ENCODE measurements at regions not wholly inside any gene's neighbourhood (a gene's known extent, or its start where the extent isn't known, plus 50 kb on each side); places are given as distances from the start of the nearest gene placed in this dataset.

DNA sequence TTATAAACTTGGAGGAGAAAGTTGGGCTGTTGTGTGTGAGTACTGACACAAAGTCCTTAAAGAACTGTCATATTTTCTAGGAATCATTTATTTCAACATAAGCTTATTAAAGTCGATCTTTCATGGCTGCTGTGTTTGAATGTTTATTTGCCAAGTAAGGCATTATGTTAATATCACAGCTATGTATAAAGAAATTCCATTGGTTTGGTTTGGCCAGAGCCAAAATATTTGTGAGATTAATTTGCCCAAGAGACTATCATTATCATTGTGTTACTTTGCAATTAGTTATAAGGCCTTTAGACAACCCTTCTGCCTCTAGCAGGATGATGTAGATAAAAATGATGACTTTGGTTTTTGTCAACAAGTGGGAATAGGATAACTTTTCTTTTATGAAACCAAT, 240.6 kb upstream of the NT5C1B start:
- H3K27me3 ChIP-seq (ENCODE audit: control insufficient read depth in 1 of 2, insufficient read depth in 2 of 2, low read length in 2 of 2): no peaks in the 10 kb centered on the region
- H3K36me3 ChIP-seq (ENCODE audit: insufficient read depth, low read length): no peaks in the 10 kb centered on the region
- POLR2A ChIA-PET: no interaction called here
- DNase-seq: no peak
- no peak overlapping the region for H3K27ac ChIP-seq (ENCODE audit: low read depth in 1 of 2, low read length in 2 of 2)
- Mint-ChIP-seq H3K9me3 (no peaks in the 10 kb centered on the region), H3K27ac (no peak overlapping the region), H3K27me3 (no peaks in the 10 kb centered on the region), H3K4me3 (no peak overlapping the region), H3K36me3 (ENCODE audit: low read depth) (no peaks in the 10 kb centered on the region), H3K4me1 (ENCODE audit: low read depth) (no peaks in the 10 kb centered on the region)
- intact Hi-C loops (cut with DNase I, micrococcal nuclease): no loop called here
- no peaks in the 10 kb centered on the region for H3K9me3 ChIP-seq (ENCODE audit: control insufficient read depth in 1 of 2, insufficient read depth in 1 of 2, low read length in 2 of 2)
- no peak overlapping the region for H3K4me3 ChIP-seq (ENCODE audit: low read length)
- ATAC-seq (ENCODE audit: poor library complexity): no peak
- TF ChIP-seq, protein P1, sequence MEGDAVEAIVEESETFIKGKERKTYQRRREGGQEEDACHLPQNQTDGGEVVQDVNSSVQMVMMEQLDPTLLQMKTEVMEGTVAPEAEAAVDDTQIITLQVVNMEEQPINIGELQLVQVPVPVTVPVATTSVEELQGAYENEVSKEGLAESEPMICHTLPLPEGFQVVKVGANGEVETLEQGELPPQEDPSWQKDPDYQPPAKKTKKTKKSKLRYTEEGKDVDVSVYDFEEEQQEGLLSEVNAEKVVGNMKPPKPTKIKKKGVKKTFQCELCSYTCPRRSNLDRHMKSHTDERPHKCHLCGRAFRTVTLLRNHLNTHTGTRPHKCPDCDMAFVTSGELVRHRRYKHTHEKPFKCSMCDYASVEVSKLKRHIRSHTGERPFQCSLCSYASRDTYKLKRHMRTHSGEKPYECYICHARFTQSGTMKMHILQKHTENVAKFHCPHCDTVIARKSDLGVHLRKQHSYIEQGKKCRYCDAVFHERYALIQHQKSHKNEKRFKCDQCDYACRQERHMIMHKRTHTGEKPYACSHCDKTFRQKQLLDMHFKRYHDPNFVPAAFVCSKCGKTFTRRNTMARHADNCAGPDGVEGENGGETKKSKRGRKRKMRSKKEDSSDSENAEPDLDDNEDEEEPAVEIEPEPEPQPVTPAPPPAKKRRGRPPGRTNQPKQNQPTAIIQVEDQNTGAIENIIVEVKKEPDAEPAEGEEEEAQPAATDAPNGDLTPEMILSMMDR (IDR thresholded peaks at IDR 0.05): no peak
- CTCF ChIA-PET: no interaction called here
- H3K4me1 ChIP-seq (ENCODE audit: insufficient read depth, low read length): no peaks in the 10 kb centered on the region

DNA sequence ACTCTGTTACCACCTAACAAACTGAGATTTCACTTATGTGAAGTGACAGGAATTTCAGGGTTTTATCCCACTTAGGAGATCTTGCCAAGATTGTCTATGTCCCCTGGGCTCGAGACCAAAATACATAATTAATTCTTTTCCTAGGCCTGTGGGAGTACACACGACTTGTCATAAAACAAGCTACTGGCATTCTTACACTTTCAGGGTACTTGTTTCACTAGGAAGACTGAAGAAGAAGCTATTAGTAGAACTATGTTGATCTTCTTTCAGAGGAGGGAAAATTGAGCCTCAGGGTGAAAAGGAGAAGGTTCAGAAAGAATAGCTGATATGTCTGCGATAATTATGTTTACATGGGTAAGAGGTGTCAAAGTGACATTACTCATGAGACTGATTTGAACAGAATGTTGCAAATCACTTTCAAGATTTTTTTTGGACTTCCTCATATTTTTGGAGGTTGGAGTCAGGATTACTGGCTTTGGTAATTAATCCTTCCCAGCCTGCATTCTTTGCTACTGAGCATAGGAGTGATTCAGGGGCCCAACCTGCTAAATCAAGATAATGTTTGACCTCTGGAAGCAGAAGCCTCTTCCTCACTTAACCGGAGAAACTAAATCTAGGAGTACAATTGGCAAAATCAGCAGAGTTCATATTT, 240.0 kb upstream of the NT5C1B start:
- no peak for DNase-seq
- Histone ChIP-seq H3K4me1 (ENCODE audit: insufficient read depth, low read length) (no peaks in the 10 kb centered on the region), H3K27me3 (ENCODE audit: control insufficient read depth in 1 of 2, insufficient read depth in 2 of 2, low read length in 2 of 2) (no peaks in the 10 kb centered on the region), H3K36me3 (ENCODE audit: insufficient read depth, low read length) (no peaks in the 10 kb centered on the region), H3K4me3 (ENCODE audit: low read length) (no peak overlapping the region), H3K9me3 (ENCODE audit: control insufficient read depth in 1 of 2, insufficient read depth in 1 of 2, low read length in 2 of 2) (no peaks in the 10 kb centered on the region), H3K27ac (ENCODE audit: low read depth in 1 of 2, low read length in 2 of 2) (no peak overlapping the region)
- POLR2A ChIA-PET: no interaction called here
- no peak overlapping the region for H3K27ac Mint-ChIP-seq
- H3K27me3 Mint-ChIP-seq: no peaks in the 10 kb centered on the region
- CTCF ChIA-PET: no interaction called here
- no peak overlapping the region for H3K4me3 Mint-ChIP-seq
- TF ChIP-seq, protein P1 (IDR thresholded peaks at IDR 0.05): no peak
- H3K9me3 Mint-ChIP-seq: no peaks in the 10 kb centered on the region
- no peak for ATAC-seq (ENCODE audit: poor library complexity)
- intact Hi-C loops (cut with DNase I, micrococcal nuclease): no loop called here
- no peaks in the 10 kb centered on the region for H3K4me1 Mint-ChIP-seq (ENCODE audit: low read depth)
- H3K36me3 Mint-ChIP-seq (ENCODE audit: low read depth): no peaks in the 10 kb centered on the region

DNA sequence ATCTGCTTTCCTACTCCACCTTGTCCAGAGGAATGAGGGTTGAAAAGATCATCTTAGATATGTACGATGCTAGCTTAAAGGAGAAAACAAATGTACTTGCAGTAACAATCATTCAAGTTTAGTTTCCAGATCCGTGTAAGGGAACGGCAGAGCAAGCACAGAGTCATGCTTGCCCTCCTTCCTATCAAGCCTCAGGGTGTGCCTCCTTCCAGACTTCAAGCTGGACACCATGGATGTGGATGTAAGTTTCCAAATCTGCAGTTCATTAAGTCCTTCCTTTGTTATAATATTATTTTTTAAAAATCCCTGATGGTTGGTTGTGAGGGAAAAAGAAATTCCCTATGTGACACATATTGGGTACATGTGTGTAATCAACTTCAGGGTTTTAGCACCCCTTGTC, 238.9 kb upstream of the NT5C1B start:
- no peaks in the 10 kb centered on the region for H3K27me3 Mint-ChIP-seq
- no peaks in the 10 kb centered on the region for H3K4me1 ChIP-seq (ENCODE audit: insufficient read depth, low read length)
- H3K4me3 Mint-ChIP-seq: no peak overlapping the region
- no peaks in the 10 kb centered on the region for H3K36me3 Mint-ChIP-seq (ENCODE audit: low read depth)
- no peak overlapping the region for H3K27ac ChIP-seq (ENCODE audit: low read depth in 1 of 2, low read length in 2 of 2)
- H3K4me1 Mint-ChIP-seq (ENCODE audit: low read depth): no peaks in the 10 kb centered on the region
- ATAC-seq (ENCODE audit: poor library complexity) (no peak), DNase-seq (no peak)
- no peaks in the 10 kb centered on the region for H3K9me3 Mint-ChIP-seq
- intact Hi-C loops (cut with DNase I, micrococcal nuclease): no loop called here
- ChIA-PET POLR2A (no interaction called here), CTCF (no interaction called here)
- no peaks in the 10 kb centered on the region for H3K27me3 ChIP-seq (ENCODE audit: control insufficient read depth in 1 of 2, insufficient read depth in 2 of 2, low read length in 2 of 2)
- H3K36me3 ChIP-seq (ENCODE audit: insufficient read depth, low read length): no peaks in the 10 kb centered on the region
- TF ChIP-seq, protein P1 (IDR thresholded peaks at IDR 0.05): no peak
- H3K27ac Mint-ChIP-seq: no peak overlapping the region
- no peaks in the 10 kb centered on the region for H3K9me3 ChIP-seq (ENCODE audit: control insufficient read depth in 1 of 2, insufficient read depth in 1 of 2, low read length in 2 of 2)
- H3K4me3 ChIP-seq (ENCODE audit: low read length): no peak overlapping the region
